ENCODE measurements at regions not wholly inside any gene's neighbourhood (a gene's known extent, or its start where the extent isn't known, plus 50 kb on each side); places are given as distances from the start of the nearest gene placed in this dataset.

- no peak overlapping the region for H3K4me3 ChIP-seq (ENCODE audit: low read length)
- no peak for DNase-seq (ENCODE audit: low read depth)
- TF ChIP-seq CTCF (conservative IDR thresholded peaks at IDR 0.05; ENCODE audit: low read depth, low read length): no peak
Measured at GRCh38 chr2:167871286-167871685, 376.1 kb downstream of the STK39 start.

- DNase-seq (ENCODE audit: low read depth): no peak
- H3K4me3 ChIP-seq (ENCODE audit: low read length): no peak overlapping the region
- TF ChIP-seq CTCF (conservative IDR thresholded peaks at IDR 0.05; ENCODE audit: low read depth, low read length): no peak
Measured at GRCh38 chr2:167869200-167869599, 378.2 kb downstream of the STK39 start.

- H3K4me3 ChIP-seq (ENCODE audit: low read length): no peak overlapping the region
- TF ChIP-seq CTCF (conservative IDR thresholded peaks at IDR 0.05; ENCODE audit: low read depth, low read length): no peak
- DNase-seq (ENCODE audit: low read depth): no peak
Measured at GRCh38 chr2:167863377-167863776, 384.0 kb downstream of the STK39 start.

- TF ChIP-seq CTCF (conservative IDR thresholded peaks at IDR 0.05; ENCODE audit: low read depth, low read length): no peak
- DNase-seq (ENCODE audit: low read depth): no peak
Measured at GRCh38 chr2:167862782-167863181, 384.6 kb downstream of the STK39 start.

GRCh38 chr2:167862296-167862695, 385.1 kb downstream of the STK39 start:
- no peak for TF ChIP-seq CTCF (conservative IDR thresholded peaks at IDR 0.05; ENCODE audit: low read depth, low read length)
- H3K4me3 ChIP-seq (ENCODE audit: low read length): no peak overlapping the region
- DNase-seq (ENCODE audit: low read depth): no peak

More at GRCh38 chr2:167862782-167863181, 384.6 kb downstream of the STK39 start:
- no peak overlapping the region for H3K4me3 ChIP-seq (ENCODE audit: low read length)

- no peak overlapping the region for H3K4me3 ChIP-seq (ENCODE audit: low read length)
- no peak for TF ChIP-seq CTCF (conservative IDR thresholded peaks at IDR 0.05; ENCODE audit: low read depth, low read length)
- no peak for DNase-seq (ENCODE audit: low read depth)
Measured at GRCh38 chr2:167861574-167862193, 385.7 kb downstream of the STK39 start.

- no peak for DNase-seq (ENCODE audit: low read depth)
- no peak for TF ChIP-seq CTCF (conservative IDR thresholded peaks at IDR 0.05; ENCODE audit: low read depth, low read length)
- H3K4me3 ChIP-seq (ENCODE audit: low read length): no peak overlapping the region
Measured at GRCh38 chr2:167860082-167860481, 387.3 kb downstream of the STK39 start.
